ENCODE measurements at regions not wholly inside any gene's neighbourhood (a gene's known extent, or its start where the extent isn't known, plus 50 kb on each side); places are given as distances from the start of the nearest gene placed in this dataset.

- intact Hi-C loops (cut with micrococcal nuclease): no loop called here
- Histone ChIP-seq H3K27ac (ENCODE audit: extremely low read depth, low read depth, low read length) (no peak overlapping the region), H4K20me1 (replicated peaks; ENCODE audit: control insufficient read depth, insufficient read depth, low read length) (no peaks in the 10 kb centered on the region), H2AFZ (ENCODE audit: low read depth, low read length) (no peak overlapping the region), H3K4me2 (ENCODE audit: insufficient read depth, low read length) (no peak overlapping the region), H3K9me1 (ENCODE audit: control insufficient read depth, insufficient read depth, low read length) (no peaks in the 10 kb centered on the region), H3K9ac (ENCODE audit: insufficient read depth in 1 of 2, low read depth in 2 of 2, low read length in 2 of 2) (no peak overlapping the region), H3K36me3 (ENCODE audit: control insufficient read depth, insufficient read depth, low read length) (no peaks in the 10 kb centered on the region), H3K27me3 (ENCODE audit: control insufficient read depth in 2 of 2, insufficient read depth in 2 of 2, low read length in 2 of 2) (no peaks in the 10 kb centered on the region), H3K79me2 (ENCODE audit: control insufficient read depth, insufficient read depth, low read length) (no peaks in the 10 kb centered on the region), H3K9me3 (replicated peaks; ENCODE audit: control insufficient read depth, insufficient read depth, low read depth, low read length) (no peaks in the 10 kb centered on the region), H3K4me1 (replicated peaks in 1 of 2; ENCODE audit: control insufficient read depth in 2 of 2, insufficient read depth in 2 of 2, low read length in 2 of 2) (no peaks in the 10 kb centered on the region), H3K4me3 (no peak overlapping the region)
- POLR2A ChIA-PET: no interaction called here
- TF ChIP-seq ZNF717 (CRISPR knock-in tag; IDR thresholded peaks at IDR 0.05): no peak
- TF ChIP-seq ZNF766 (CRISPR knock-in tag; conservative IDR thresholded peaks at IDR 0.05): no peak
- TF ChIP-seq MYC (IDR thresholded peaks at IDR 0.05; ENCODE audit: low read depth, low read length): no peak
- TF ChIP-seq MYC (CRISPR knock-in tag; IDR thresholded peaks at IDR 0.05; ENCODE audit: borderline replicate concordance, low read depth): no peak
- no peak for TF ChIP-seq TAF15 (IDR thresholded peaks at IDR 0.05; ENCODE audit: low read depth, low read length)
- no peak for TF ChIP-seq TCF3 (CRISPR knock-in tag; IDR thresholded peaks at IDR 0.05)
- TF ChIP-seq, protein P1, sequence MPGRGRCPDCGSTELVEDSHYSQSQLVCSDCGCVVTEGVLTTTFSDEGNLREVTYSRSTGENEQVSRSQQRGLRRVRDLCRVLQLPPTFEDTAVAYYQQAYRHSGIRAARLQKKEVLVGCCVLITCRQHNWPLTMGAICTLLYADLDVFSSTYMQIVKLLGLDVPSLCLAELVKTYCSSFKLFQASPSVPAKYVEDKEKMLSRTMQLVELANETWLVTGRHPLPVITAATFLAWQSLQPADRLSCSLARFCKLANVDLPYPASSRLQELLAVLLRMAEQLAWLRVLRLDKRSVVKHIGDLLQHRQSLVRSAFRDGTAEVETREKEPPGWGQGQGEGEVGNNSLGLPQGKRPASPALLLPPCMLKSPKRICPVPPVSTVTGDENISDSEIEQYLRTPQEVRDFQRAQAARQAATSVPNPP (IDR thresholded peaks at IDR 0.05; ENCODE audit: borderline replicate concordance, insufficient read depth, insufficient read length): no peak
- TF ChIP-seq, protein P2, sequence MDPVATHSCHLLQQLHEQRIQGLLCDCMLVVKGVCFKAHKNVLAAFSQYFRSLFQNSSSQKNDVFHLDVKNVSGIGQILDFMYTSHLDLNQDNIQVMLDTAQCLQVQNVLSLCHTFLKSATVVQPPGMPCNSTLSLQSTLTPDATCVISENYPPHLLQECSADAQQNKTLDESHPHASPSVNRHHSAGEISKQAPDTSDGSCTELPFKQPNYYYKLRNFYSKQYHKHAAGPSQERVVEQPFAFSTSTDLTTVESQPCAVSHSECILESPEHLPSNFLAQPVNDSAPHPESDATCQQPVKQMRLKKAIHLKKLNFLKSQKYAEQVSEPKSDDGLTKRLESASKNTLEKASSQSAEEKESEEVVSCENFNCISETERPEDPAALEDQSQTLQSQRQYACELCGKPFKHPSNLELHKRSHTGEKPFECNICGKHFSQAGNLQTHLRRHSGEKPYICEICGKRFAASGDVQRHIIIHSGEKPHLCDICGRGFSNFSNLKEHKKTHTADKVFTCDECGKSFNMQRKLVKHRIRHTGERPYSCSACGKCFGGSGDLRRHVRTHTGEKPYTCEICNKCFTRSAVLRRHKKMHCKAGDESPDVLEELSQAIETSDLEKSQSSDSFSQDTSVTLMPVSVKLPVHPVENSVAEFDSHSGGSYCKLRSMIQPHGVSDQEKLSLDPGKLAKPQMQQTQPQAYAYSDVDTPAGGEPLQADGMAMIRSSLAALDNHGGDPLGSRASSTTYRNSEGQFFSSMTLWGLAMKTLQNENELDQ (CRISPR knock-in tag; IDR thresholded peaks at IDR 0.05; ENCODE audit: borderline replicate concordance): no peak
- WGBS (ENCODE audit: insufficient coverage, low coverage, missing lambda C conversion rate): 1% methylated on average over 12 of the region's 12 CpGs
- BruUV-seq (replicated peaks): no TSS peak
- in situ Hi-C loops (cut with MboI): no loop called here
- CTCF ChIA-PET (ENCODE audit: low intra/inter-chr PET ratio): no interaction called here
- FAIRE-seq (no peak), DNase-seq (ENCODE audit: extremely low read depth in 1 of 4, low spot score in 3 of 4) (no peak), ATAC-seq (no peak)
Measured at GRCh38 chr2:236867441-236868260, 218.0 kb upstream of the COPS8 start.

Data from K562 (cell line).